GM18873 (cell line): ENCODE measurements at regions not wholly inside any gene's neighbourhood (a gene's known extent, or its start where the extent isn't known, plus 50 kb on each side); places are given as distances from the start of the nearest gene placed in this dataset.
"Not testable (repeated sequence)": the region's sequence is repeated elsewhere in the genome, so short reads cannot be mapped to it uniquely, and the experiment has no call there.

ENCODE experiments used
- ATAC-seq: cut with Tn5 transposase; IDR thresholded peaks from one replicate; pipeline ENCODE4 v1.9.1; 2021; ENCODE audit warnings: mild to moderate bottlenecking, moderate library complexity, moderate number of reproducible peaks; ENCODE audit not compliant: unreplicated experiment, low FRiP score

- no peak for ATAC-seq
Observed at GRCh38 chr1:94362466-94363058, 55.6 kb upstream of the ABCD3 start.

- ATAC-seq, result no peak
Observed at GRCh38 chr1:94358630-94359599, 59.3 kb upstream of the ABCD3 start.

GRCh38 chr1:94357661-94358060, 60.5 kb upstream of the ABCD3 start:
- ATAC-seq, result no peak

- no peak for ATAC-seq
Observed at GRCh38 chr1:94355485-94355980, 62.7 kb upstream of the ABCD3 start.

GRCh38 chr1:94351481-94351880, 66.7 kb upstream of the ABCD3 start:
- no peak for ATAC-seq

GRCh38 chr1:94350350-94350924, 67.8 kb upstream of the ABCD3 start:
- no peak for ATAC-seq

GRCh38 chr1:94349853-94350252, 68.3 kb upstream of the ABCD3 start:
- no peak for ATAC-seq

GRCh38 chr1:94348386-94348785, 69.8 kb upstream of the ABCD3 start:
- not testable (repeated sequence) for ATAC-seq

- ATAC-seq, result no peak
Observed at GRCh38 chr1:94345148-94345721, 73.0 kb upstream of the ABCD3 start.

GRCh38 chr1:94342416-94342815, 75.8 kb upstream of the ABCD3 start:
- ATAC-seq, result no peak

GRCh38 chr1:94339206-94339927, 78.8 kb upstream of the ABCD3 start:
- ATAC-seq, result no peak

- no peak for ATAC-seq
Observed at GRCh38 chr1:94336991-94337390, 81.2 kb upstream of the ABCD3 start.

- ATAC-seq, result no peak
Observed at GRCh38 chr1:94335950-94336349, 82.2 kb upstream of the ABCD3 start.

GRCh38 chr1:94335447-94335846, 82.7 kb upstream of the ABCD3 start:
- ATAC-seq, result no peak

- ATAC-seq, result no peak
Observed at GRCh38 chr1:94334764-94335163, 83.4 kb upstream of the ABCD3 start.

GRCh38 chr1:94332952-94333351, 85.2 kb upstream of the ABCD3 start:
- peak; percentile 44 for ATAC-seq

- no peak for ATAC-seq
Observed at GRCh38 chr1:94332516-94332915, 85.7 kb upstream of the ABCD3 start.

- no peak for ATAC-seq
Observed at GRCh38 chr1:94329986-94330385, 88.2 kb upstream of the ABCD3 start.

GRCh38 chr1:94329276-94329675, 88.9 kb upstream of the ABCD3 start:
- ATAC-seq, result no peak

GRCh38 chr1:94327001-94327690, 89.8 kb upstream of the ARHGAP29 start:
- no peak for ATAC-seq
